CD14-positive monocyte (primary cell): ENCODE measurements at regions not wholly inside any gene's neighbourhood (a gene's known extent, or its start where the extent isn't known, plus 50 kb on each side); places are given as distances from the start of the nearest gene placed in this dataset.

Experiments used
- DNase-seq, 3 donors: peaks; one replicate each; pipeline ENCODE4 v3.0.0-alpha.2; 2011 to 2022
- H2AFZ ChIP-seq: 2 replicates; pipeline ENCODE4 v1.6.0; 2012; ENCODE audit warnings: mild to moderate bottlenecking, low read depth, low read length, inconsistent platforms; ENCODE audit not compliant: insufficient read depth, poor library complexity, severe bottlenecking
- H3K27ac ChIP-seq, 2 donors: 1 replicate in 1 of 2; 2 replicates in 1 of 2; pipeline ENCODE4 v1.5.1; 2012 to 2013; ENCODE audit warnings: low read length in 2 of 2, control low read depth in 1 of 2, inconsistent platforms in 1 of 2, low read depth in 1 of 2, mild to moderate bottlenecking in 1 of 2
- H3K27me3 ChIP-seq, 2 donors: one replicate each; pipeline versions ENCODE4 v1.6.0 to v1.6.1; 2011 to 2013; ENCODE audit warnings: low read length in 2 of 2; ENCODE audit not compliant: control insufficient read depth in 2 of 2, insufficient read depth in 2 of 2
- H3K36me3 ChIP-seq, 2 donors: replicated peaks in 1 of 2; 1 replicate in 1 of 2; 2 replicates in 1 of 2; pipeline versions ENCODE4 v1.5.1 to v1.6.1; 2012 to 2013; ENCODE audit warnings: low read length in 2 of 2, control low read depth in 1 of 2, inconsistent platforms in 1 of 2, mild to moderate bottlenecking in 1 of 2; ENCODE audit not compliant: insufficient read depth in 2 of 2, control insufficient read depth in 1 of 2
- H3K4me1 ChIP-seq, 2 donors: 1 replicate in 1 of 2; 2 replicates in 1 of 2; pipeline versions ENCODE4 v1.5.1 to v1.6.1; 2012 to 2013; ENCODE audit warnings: low read length in 2 of 2, control low read depth in 1 of 2, inconsistent platforms in 1 of 2, mild to moderate bottlenecking in 1 of 2, moderate library complexity in 1 of 2; ENCODE audit not compliant: insufficient read depth in 2 of 2, control insufficient read depth in 1 of 2
- H3K4me2 ChIP-seq: replicated peaks from 2 replicates; pipeline ENCODE3; 2012; ENCODE audit warnings: low read length, moderate library complexity, mild to moderate bottlenecking; ENCODE audit not compliant: poor library complexity, severe bottlenecking; ENCODE audit errors: extremely low read depth
- H3K4me3 ChIP-seq, 3 experiments: fragments of 200-600 bp in 1 of 3; sonication (generic) in 1 of 3; replicated peaks in 1 of 3; 1 replicate in 2 of 3; 2 replicates in 1 of 3; pipeline ENCODE4 v1.5.1; 2011 to 2013; ENCODE audit warnings: low read length in 3 of 3, mild to moderate bottlenecking in 3 of 3, control low read depth in 2 of 3, low read depth in 2 of 3, inconsistent platforms in 1 of 3, moderate library complexity in 1 of 3
- H3K79me2 ChIP-seq: 2 replicates; pipeline ENCODE4 v1.6.0; 2012; ENCODE audit warnings: mild to moderate bottlenecking, control low read depth, inconsistent platforms, low read length, moderate library complexity; ENCODE audit not compliant: insufficient read depth
- H3K9ac ChIP-seq: 2 replicates; pipeline ENCODE4 v1.6.0; 2017; ENCODE audit warnings: low read length, mild to moderate bottlenecking; ENCODE audit not compliant: insufficient read depth, poor library complexity, severe bottlenecking
- H3K9me3 ChIP-seq, 2 donors: replicated peaks in 1 of 2; 1 replicate in 1 of 2; 2 replicates in 1 of 2; pipeline versions ENCODE4 v1.5.1 to v1.6.1; 2012 to 2013; ENCODE audit warnings: low read length in 2 of 2, control low read depth in 1 of 2; ENCODE audit not compliant: control insufficient read depth in 1 of 2, insufficient read depth in 1 of 2
- H4K20me1 ChIP-seq: 2 replicates; pipeline ENCODE4 v1.6.0; 2012; ENCODE audit warnings: mild to moderate bottlenecking, low read length, control low read depth, moderate library complexity; ENCODE audit not compliant: insufficient read depth
- H3K27ac Mint-ChIP-seq, 7 donors: one replicate each; pipeline ENCODE4 v1.8.0; 2020; ENCODE audit warnings: mild to moderate bottlenecking in 7 of 7, mixed read lengths in 7 of 7, moderate library complexity in 6 of 7, inconsistent platforms in 2 of 7
- H3K27me3 Mint-ChIP-seq, 3 donors: one replicate each; pipeline ENCODE4 v1.8.0; 2021 to 2022; ENCODE audit warnings: low read depth in 3 of 3, mild to moderate bottlenecking in 3 of 3, mixed read lengths in 3 of 3, moderate library complexity in 3 of 3, inconsistent platforms in 1 of 3
- H3K36me3 Mint-ChIP-seq, 2 donors: one replicate each; pipeline ENCODE4 v1.8.0; 2020; ENCODE audit warnings: mixed read lengths in 2 of 2, inconsistent platforms in 1 of 2, mild to moderate bottlenecking in 1 of 2
- H3K4me1 Mint-ChIP-seq: one replicate; pipeline ENCODE4 v1.8.0; 2020; ENCODE audit warnings: mild to moderate bottlenecking, mixed read lengths
- H3K4me3 Mint-ChIP-seq, 2 donors: one replicate each; pipeline ENCODE4 v1.8.0; 2020; ENCODE audit warnings: mild to moderate bottlenecking in 2 of 2, mixed read lengths in 2 of 2, moderate library complexity in 1 of 2
- H3K9me3 Mint-ChIP-seq, 7 donors: one replicate each; pipeline ENCODE4 v1.8.0; 2020 to 2022; ENCODE audit warnings: mixed read lengths in 7 of 7, mild to moderate bottlenecking in 6 of 7, moderate library complexity in 6 of 7, inconsistent platforms in 2 of 7
- WGBS: methylation state at CpG from one replicate; pipeline ENCODE4 v1.1.5; 2013; ENCODE audit warnings: missing lambda C conversion rate; ENCODE audit not compliant: insufficient coverage; 5-methylcytosine and 5-hydroxymethylcytosine counted together
- intact Hi-C, 2 donors: fragments of 100-400 bp; cut with micrococcal nuclease; formaldehyde crosslinking; loops; one replicate each; pipeline versions ENCODE4 v1.15.0 to v1.15.1; 2023
- TF ChIP-seq, protein P1 (sequence below): fragments of 200-600 bp; IDR thresholded peaks from one replicate; pipeline ENCODE4 v1.8.0; 2022; ENCODE audit warnings: antibody characterized with exemption, mild to moderate bottlenecking

DNA sequence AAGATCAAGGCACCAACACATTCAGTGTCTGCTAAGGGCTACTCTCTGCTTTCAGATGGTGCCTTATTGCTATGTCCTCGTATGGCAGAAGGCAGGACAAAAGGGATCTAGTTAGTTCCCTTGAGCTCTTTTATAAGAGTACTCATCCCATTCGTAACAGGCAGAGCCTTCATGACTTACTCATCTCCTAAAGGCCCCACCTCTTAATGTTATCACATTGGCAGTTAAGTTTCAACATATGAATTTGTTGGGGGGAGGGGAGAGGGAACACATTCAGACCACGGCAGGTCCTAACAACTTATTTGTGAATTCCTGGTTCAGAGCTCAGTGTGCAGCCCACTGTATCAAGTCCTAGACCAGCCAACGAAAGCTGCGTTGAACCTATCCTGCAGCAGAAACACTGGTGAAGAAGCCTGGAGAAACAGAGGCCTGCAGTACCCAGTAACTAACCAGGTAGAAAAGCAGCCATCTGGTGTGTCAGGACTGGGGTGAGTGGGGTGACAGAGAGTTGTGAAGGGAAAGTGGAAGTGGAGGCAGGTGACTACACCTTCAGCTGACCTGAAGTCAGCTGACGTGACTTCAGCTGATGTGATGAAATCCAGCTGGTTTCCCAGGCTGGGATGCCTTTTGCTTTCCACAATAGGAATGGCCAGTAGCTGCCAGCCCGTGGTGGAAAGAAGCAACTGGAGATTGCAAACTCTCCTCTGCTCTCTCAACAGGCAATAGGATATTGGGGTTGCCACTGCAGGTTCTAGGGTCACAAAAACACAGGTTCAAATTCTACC is 101.6 kb upstream of the PLXNC1 start:
- Mint-ChIP-seq H3K27ac (no peak overlapping the region), H3K9me3 (peaks cover 0 to 5% (median 3%) of the 10 kb centered on the region in 7 donors), H3K36me3 (no peaks in the 10 kb centered on the region), H3K4me3 (no peak overlapping the region), H3K4me1 (peaks cover 21% of the 10 kb centered on the region), H3K27me3 (peaks cover 0 to 3% (median 2%) of the 10 kb centered on the region in 3 donors)
- Histone ChIP-seq H3K9ac (no peak overlapping the region), H3K4me2 (no peak overlapping the region), H3K4me1 (peaks cover 0 to 12% of the 10 kb centered on the region in 2 donors), H4K20me1 (no peaks in the 10 kb centered on the region), H3K36me3 (no peaks in the 10 kb centered on the region), H3K79me2 (no peaks in the 10 kb centered on the region), H2AFZ (peak overlapping the region; percentile 12), H3K4me3 (no peak overlapping the region), H3K9me3 (no peaks in the 10 kb centered on the region), H3K27me3 (no peaks in the 10 kb centered on the region), H3K27ac (no peak overlapping the region)
- TF ChIP-seq, protein P1, sequence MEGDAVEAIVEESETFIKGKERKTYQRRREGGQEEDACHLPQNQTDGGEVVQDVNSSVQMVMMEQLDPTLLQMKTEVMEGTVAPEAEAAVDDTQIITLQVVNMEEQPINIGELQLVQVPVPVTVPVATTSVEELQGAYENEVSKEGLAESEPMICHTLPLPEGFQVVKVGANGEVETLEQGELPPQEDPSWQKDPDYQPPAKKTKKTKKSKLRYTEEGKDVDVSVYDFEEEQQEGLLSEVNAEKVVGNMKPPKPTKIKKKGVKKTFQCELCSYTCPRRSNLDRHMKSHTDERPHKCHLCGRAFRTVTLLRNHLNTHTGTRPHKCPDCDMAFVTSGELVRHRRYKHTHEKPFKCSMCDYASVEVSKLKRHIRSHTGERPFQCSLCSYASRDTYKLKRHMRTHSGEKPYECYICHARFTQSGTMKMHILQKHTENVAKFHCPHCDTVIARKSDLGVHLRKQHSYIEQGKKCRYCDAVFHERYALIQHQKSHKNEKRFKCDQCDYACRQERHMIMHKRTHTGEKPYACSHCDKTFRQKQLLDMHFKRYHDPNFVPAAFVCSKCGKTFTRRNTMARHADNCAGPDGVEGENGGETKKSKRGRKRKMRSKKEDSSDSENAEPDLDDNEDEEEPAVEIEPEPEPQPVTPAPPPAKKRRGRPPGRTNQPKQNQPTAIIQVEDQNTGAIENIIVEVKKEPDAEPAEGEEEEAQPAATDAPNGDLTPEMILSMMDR = no peak
- 87% methylated on average over 4 of the region's 7 CpGs for WGBS
- intact Hi-C loops = no loop called here
- peak in 1 of 3 donors; percentile 10 for DNase-seq

DNA sequence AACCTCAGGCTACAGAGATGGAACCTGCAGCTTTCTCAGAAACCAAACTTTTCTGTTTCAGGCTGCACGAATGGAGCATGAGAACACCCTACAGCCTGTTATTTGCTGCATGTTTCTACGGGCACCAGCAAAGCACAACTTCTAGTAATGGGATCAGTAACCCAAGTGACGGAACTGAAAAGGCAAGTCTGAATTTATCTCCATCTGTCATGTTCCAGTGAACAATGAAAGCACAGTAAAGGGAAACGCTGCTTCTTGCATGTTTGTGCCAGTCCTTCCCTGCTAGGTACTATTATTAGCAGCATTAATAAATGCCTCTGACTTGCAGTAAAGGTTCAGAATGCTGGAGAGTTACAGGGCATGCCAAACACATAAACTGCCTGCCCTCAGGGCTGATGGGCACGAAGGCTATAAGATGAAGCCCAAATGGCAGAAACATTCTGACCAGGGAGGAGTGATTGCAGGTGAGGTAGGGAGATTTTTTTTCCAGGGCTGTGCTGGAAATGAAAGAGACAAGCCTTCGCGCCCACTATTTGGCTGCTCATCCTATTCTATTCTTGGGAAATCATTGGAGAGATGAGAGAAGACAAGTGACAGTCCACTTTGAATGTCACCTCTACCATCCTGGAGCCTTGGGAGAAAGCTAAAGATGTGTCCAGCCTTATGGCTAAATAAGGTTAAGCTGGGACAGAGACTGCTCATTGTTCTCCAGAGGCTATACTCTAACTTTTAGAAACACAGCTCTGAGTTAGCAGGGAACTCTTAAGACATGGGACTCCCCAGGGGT is 100.4 kb upstream of the PLXNC1 start:
- Histone ChIP-seq H3K79me2 (no peaks in the 10 kb centered on the region), H3K36me3 (no peaks in the 10 kb centered on the region), H3K9me3 (no peaks in the 10 kb centered on the region), H3K9ac (no peak overlapping the region), H3K27ac (no peak overlapping the region), H3K4me1 (peaks cover 0 to 12% of the 10 kb centered on the region in 2 donors), H3K27me3 (no peaks in the 10 kb centered on the region), H2AFZ (no peak overlapping the region), H3K4me2 (no peak overlapping the region), H4K20me1 (no peaks in the 10 kb centered on the region), H3K4me3 (no peak overlapping the region)
- Mint-ChIP-seq H3K27me3 (peaks cover 0 to 3% (median 2%) of the 10 kb centered on the region in 3 donors), H3K27ac (no peak overlapping the region), H3K4me1 (peaks cover 21% of the 10 kb centered on the region), H3K4me3 (no peak overlapping the region), H3K9me3 (peaks cover 0 to 5% (median 3%) of the 10 kb centered on the region in 7 donors), H3K36me3 (no peaks in the 10 kb centered on the region)
- TF ChIP-seq, protein P1 = no peak
- WGBS = 91% methylated on average over 4 of the region's 7 CpGs
- DNase-seq = no peak
- intact Hi-C loops = no loop called here
